ENCODE measurements at regions not wholly inside any gene's neighbourhood (a gene's known extent, or its start where the extent isn't known, plus 50 kb on each side); places are given as distances from the start of the nearest gene placed in this dataset.

DNA sequence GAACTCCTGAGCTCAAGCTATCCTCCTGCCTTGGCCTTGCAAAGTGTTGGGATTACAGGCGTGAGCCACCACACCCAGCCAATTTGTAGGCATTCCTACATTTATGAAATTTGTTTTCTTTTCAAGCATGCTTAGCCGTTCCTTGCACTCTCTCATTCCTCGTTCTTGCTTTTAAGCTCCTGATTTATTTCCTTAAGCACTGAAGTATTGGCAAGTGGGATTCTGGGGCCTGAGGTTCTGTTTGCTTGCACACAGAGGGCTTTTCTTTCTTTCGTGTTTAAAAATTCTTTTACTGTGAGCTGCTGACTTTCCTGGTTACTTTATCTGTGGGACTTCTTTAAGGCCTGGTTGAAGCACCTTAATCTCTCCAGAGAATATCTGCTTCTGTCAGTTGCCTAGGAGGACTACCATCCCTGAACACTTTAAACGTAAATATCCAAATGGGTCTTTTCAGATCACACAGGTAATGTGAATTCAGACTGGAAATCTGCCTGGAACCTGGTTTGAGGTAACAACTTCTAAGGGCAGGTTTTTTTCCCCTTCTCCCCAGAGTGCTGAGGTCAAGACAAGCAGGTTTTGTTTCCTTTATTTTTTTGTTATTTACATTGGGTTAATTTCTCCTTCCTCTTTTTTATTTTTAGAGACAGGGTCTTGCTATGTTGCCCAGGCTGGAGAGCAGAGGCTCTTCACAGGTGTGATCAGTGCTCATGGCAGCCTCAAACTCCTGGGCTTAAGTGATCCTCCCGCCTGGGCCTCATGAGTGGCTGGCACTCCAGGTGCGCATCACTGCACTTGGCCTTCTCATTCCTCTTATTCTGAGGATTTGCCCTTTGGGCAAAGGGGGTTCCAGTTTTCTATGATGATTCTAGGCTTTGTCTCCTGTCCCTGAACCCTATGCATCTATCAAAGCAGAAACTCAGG, 102.9 kb downstream of the PFKFB3 start:
- no peak for DNase-seq (ENCODE audit: low read depth)

DNA sequence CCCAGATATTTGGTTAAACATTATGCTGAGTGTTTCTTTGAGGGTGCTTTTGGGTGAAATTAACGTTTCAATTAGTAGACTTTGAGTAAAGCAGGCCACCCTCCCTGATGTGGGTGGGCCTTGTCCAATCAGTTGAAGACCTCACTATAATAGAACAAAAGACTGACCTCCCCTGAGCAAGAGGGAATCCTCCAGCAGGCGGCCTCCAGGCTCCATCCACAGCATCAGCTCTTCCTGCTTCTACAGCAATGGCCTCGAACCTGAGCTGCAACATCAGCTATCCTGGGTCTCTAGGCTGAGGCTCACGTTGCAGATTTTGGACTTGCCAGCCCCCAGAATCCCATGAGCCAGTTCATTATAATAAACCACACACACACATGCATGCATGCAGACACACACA, 104.2 kb downstream of the PFKFB3 start:
- no peak for DNase-seq (ENCODE audit: low read depth)

DNA sequence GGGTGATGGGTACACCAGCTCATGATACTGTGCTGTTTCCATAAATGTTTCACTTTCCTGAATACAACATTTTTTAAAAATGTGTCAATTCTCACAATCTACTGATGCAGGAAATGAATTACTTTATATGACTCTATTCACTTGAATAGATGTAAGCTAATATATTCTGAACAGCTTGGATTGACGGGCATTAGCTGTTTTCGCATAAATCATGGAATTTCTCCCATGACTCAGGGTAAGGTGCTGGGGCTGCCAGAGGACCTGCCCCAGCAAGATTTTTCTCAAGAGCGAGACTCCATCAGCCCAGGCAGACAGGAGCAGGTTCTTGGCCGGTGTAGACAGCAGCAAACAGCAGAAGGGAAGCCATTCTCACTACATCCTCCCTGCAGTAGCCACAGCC, 107.1 kb downstream of the PFKFB3 start:
- no peak for DNase-seq (ENCODE audit: low read depth)

DNA sequence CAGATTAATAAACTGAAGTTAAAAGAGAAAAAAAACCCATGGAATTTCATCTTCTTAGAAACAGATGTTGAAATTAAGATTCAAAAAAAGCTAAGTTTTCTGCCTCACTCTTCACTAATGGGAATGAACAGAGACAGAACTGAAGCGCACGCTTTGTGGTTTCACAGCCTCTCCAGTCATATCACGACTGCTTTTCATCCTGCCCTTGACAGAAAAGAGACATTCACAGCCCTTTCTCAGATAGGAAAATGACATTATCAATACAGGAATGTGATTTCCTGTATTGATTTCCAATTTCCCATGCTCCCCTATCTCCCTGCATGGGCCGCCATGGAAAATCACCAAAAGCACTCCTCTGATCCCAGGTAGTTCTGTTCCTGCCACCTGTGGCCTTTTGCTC, 108.2 kb downstream of the PFKFB3 start:
- no peak for DNase-seq (ENCODE audit: low read depth)

DNA sequence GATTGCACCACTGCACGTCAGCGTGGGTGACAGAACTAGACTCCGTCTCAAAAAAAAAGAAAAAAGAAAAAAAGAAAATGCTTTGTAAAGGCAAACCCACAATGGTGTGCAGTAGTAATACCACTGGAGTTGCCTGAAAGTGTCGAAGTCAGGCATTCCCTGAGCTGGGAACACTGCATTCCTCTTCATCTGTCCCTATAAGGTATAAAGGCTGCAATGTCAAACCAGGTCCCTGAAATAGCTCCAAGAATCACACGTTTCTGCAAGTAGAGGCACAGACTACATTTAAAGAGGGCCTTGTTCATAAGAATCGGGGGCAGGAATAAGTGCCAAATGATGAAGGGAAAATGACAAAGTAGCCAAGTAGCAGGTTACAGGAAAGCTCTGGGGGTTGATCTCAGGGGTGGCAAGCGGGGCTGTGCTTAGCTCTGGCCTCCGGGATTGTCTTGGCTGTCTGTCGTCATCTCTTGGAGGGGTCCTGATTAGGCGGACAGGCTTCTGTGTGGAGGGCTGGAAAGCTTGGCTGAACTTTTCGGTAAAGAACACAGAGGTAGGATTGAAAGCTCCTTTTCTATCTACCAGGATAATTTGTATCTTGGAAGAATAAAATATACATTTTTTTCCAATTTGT, 109.1 kb downstream of the PFKFB3 start:
- no peak for DNase-seq (ENCODE audit: low read depth)

DNA sequence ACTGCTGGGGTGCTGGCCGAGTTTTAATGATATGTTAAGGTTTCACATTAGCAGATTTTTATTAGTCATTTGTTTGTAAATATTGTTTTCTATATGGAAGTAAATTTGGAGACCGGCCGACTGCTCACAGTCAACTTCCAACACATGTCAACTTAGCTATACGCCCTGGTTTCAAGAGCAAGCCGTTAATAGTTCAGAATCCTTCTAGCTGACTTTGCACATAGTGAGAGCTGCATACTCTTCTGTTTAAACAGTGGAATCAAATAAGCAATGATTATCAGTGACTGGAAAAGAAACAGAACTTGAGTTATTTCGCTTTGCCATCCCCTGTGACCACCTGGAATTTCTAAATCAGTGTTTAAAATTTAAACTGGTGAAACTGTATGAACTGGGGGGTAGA, 109.9 kb downstream of the PFKFB3 start:
- DNase-seq (ENCODE audit: low read depth) = no peak

DNA sequence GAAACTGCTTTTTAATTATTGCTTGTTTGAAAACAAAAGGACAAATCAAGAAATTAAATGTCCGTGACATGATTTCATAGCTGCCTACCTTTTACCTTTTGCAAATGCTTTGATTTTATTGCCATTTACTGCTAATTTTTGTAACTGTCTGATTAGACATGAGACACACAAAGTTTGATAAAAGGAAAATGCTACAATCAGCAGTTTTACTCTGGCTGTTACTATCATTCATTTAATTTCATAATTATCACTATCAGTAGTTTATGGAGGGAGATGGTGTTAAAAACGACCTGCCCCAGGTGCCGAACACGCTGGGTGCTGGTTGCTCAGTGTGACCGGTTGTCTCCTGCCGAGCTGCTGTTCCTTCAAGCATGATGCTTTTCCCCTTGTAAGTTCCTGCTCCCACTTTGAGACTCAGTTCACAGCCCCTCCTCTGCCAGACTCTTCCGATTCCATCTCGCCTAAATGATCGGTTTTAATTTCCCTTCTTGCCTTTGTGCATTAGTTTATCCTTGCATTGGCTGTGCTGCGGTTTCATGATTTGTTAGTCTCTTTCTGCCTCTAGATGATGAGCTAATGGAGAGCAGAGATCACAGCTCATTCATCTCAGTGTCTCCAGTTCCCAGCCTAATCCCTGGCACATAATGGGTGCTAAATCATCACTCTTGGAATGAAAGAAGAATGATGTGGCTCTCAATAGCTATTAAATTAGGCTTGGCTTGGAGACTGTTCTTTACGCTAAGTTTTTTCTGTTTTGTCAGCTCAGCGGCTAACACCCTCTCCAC, 110.6 kb downstream of the PFKFB3 start:
- no peak for DNase-seq (ENCODE audit: low read depth)

DNA sequence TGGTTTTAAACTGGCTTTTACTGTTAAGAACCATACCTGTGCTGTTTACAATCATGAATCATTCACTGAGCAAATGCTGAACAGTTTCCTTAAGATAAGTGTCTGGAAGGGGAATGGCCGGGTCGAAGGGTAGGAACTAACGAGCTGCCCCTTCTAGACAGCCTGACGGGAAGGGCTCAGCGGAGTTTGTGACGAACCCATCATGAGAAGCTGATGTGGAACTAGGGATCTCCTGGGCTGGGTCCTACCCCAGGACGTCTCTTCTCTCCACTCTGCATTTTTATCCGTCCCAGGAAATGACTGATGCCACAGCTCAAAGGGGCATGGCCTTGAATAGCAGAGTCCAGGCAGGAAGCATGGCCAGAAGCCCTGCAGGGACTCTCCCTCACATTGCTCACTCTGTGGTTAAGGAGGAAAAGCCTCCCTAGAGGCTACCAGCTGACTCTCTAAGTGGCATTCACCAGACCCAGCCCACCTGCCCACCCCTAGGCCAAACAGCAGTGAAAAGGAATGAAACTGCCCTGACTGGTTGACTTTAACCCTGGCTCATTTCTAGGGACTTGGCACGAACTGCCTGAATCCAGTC, 112.0 kb downstream of the PFKFB3 start:
- DNase-seq (ENCODE audit: low read depth) = no peak

DNA sequence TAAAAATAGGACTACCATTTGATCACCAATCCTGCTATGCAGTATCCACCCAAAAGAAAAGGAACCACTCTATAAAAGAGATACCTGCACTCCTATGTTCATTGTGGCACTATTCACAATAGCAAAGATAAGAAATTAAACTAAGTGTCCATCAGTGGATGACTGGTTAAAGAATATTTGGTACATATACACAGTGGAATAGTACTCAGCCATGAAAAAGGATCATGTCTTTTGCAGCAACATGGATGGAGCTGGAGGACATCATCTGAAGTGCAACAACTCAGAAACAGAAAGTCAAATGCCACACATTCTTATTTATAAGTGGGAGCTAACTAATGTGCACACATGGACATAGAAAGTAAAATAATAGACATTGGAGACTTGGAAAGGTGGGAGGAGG, 116.4 kb downstream of the PFKFB3 start:
- DNase-seq (ENCODE audit: low read depth) = no peak

DNA sequence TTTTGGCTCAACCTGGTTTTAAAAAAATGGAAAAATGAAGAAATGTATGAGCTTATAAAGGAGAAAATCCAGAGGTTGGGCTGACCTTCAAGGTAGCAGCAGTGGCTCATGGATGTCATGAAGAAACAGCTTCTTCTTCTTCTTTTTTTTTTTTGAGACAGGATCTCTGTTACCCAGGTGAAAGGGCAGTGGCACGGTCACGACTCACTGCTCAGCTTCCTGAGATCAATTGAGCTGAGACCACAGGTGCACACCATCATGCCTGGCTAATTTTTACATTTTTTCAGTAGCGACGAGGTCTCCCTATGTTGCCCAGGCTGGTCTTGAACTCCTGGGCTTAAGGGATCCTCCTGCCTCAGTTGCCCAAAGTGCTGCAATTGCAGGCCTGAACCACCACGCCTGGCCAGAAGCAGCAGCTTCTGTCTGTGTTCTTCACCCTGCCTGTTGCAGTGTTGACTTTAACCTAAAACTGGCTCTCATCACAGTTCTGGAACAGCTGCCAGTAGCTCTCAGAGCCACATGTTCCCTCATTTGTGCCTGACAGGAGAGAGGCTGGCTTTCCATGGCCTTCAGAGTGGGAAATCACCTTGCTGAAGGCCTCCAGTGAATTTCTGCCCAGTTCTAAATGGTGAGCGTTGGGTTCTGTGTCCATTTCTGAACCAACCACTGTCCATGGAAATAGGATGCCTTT, 117.7 kb downstream of the PFKFB3 start:
- DNase-seq (ENCODE audit: low read depth) = no peak

DNA sequence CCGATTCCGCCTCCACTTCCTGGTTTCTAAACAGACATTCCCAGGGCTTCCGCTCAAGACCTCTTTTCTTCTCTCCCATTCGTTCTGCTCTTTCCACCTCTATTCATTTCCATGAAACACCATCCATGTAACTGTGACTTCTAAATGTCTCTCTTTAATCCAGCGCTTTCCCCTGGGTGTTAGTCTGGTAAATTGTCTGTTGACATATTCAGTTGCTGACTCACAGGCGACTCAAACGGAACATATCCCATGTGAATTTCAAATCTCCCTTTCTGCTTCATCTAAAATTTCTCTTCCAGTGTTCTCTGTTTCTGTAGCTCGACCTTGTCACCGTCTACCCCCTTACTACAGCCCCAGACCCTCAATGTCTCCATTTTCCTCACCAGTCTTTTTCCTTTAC, 119.1 kb downstream of the PFKFB3 start:
- DNase-seq (ENCODE audit: low read depth) = peak; percentile 26

DNA sequence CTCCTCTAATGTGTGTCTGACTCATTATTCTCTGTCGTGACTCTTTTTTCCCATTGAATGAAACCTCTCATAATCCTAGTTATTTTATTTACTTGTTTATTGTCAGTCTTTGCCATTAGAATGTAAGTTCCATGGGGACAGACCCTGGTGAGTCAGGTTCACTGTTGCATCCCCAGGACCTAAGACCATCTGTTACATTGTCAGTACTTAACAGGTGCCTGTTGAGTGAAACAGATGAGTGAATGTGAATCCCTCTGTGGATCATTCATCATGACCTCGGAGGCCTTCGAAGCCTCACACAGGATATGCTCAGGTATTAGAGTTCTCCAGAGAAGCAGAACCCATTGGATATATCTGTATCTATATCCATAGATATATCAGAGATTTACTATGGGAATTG, 120.1 kb downstream of the PFKFB3 start:
- DNase-seq (ENCODE audit: low read depth) = no peak

DNA sequence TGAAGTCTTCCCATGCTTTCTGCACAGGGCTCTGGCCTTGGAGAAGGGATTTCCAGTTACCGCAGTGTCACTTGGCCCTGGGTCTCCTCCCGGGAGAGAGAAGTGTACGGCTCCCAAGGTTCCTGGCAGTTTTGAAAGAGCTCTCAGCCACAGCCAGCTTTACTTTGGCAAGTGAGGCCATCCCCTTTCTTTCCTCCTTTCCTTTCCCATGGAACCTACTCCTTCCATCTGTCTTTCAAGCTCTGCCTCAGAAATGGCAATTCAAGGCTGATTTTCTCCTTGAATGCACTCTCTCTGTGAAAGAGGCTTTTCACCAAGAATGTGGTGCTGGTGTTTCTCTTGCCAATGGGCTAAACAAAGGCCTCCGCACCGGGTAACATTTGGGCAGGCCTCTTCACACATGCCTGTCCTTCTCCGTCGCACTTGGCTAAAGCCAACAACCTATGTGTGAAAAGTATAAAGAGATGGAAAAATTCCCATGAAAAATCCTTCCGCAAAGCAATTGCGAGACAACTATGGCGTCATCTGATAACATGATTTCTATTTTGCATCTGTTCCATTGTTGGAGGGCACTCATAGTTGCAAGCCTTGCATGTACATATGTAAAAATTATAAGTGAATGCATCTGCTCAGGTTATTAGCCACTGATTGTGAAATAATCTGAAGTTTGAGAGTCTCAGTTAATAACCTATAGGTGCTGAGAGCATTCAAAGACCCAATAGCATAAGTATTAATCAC, 125.4 kb downstream of the PFKFB3 start:
- DNase-seq (ENCODE audit: low read depth) = no peak

DNA sequence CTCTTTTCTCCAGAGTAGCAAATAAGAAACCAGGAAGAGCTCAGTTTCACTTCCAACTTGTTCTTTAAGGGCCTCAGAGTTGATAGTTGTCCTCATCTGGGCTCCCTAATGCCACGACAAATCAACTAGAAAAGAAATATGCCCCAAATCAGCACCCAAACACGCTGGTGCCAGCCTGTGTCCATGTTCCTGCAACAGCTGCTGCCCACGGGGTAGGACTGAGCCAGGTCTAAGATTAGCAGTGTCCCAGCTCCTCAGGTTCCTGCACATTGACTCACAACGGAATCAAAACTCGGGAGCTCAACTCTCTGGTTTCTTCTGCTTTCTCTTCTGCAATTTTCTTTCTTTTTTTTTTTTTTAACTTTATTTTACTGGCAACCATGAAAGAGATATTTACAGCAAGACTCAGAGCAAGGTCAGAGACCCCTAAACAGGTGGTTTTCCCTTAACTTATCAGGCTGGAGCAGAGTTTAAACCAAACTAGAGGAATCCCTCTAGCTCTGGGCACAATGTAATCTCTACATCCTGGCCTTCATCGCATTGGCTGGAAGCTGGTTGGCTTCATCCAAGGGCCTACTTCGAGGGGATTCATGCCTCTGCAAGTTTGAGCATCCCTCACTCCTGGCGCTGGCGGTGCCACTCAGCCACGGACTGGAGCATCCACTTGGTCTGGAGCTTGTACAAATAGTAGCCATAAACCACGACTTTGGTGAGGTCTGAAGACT, 126.1 kb downstream of the PFKFB3 start:
- DNase-seq (ENCODE audit: low read depth) = no peak

DNA sequence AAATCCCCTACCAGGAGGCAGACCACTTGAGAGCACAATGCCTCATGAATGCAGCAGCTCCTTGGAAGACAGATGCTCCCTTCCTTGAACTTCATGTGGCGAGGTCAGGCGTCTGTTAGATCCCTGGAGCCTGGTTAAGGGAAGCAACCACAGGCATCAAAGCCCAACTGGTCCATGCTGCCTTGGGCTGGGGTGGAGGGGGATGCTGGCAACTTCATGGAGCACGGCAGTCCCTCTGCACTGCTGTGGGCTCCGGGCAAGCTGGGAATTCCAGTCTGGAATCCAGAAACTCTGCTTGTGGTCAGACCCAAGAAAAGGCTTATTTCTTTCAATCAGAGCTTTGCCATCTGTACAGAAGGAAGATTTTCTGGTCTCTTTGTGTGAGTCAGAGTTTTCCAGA, 130.4 kb downstream of the PFKFB3 start:
- no peak for DNase-seq (ENCODE audit: low read depth)

DNA sequence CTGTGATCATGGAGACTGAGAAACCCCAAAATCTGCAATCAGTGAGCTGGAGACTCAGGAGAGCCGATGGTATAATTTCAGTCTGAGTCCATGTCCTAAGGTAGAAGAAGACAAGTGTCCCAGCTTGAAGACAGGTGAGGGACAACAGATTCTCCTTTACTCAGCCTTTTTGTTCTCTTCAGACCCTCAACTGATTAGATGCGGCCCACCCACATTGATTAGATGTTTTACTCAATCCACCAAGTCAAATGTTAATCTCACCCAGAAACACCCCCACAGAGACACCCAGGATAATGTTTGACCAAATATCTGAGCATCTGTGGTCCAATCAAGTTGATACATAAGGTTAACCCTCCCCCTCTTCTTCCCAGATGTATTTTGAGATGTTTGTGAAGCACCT, 131.2 kb downstream of the PFKFB3 start:
- DNase-seq (ENCODE audit: low read depth) = no peak

DNA sequence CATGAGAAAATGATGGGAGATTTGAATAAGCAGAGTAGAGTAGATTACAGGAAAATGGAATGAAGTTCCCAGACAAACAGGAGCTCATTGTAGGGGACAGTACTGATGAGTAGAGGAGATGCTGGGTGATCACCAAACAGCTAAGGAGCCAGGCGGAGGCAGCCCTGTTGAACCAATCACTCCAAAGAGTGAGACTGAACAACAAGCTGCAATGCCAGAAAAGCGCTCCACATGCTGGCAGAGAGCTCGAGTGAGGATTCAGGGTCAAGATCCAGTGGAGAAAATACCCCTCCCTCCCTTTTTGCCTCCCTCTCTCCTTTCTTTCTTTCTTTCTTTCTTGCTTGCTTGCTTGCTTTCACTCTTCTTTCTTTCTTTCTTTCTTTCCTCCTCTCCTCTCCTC, 133.3 kb downstream of the PFKFB3 start:
- no peak for DNase-seq (ENCODE audit: low read depth)

DNA sequence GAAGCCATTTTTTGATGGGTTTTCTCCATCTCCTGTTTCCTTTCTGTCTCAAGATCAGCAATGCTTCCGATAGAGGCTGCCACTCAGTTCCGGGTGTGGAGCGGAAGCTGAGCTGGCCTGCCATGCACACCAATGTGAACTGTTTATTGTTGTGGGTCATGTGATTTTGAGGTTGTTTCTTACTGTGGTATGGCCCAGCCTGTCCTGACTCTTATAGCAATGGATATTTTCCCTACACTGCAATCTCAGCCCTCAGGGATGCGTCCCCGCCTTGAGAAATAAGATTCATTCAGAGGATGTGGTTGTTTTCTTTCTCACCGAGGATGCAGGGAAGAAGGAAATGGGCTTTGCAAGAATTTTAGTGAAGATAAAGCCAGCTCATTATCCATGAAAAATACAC, 134.7 kb downstream of the PFKFB3 start:
- no peak for DNase-seq (ENCODE audit: low read depth)

DNA sequence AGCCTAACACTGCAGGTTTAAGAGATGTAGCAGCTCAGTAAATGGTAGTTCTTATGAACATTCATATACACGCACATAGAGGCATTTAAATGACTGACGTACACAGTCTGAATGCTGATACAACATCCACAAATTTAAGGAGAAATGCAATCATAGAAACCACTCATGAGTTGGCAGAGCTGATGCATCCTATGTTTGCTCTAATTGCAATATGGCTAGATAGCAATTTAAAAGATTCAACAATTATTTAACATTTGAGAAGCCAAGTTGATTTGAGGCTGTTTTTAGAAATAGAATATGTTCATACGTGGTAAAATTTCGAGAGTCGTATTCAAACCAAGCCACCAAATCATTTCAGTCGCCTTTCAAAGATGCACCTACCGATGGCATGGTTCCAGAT, 135.6 kb downstream of the PFKFB3 start:
- no peak for DNase-seq (ENCODE audit: low read depth)

DNA sequence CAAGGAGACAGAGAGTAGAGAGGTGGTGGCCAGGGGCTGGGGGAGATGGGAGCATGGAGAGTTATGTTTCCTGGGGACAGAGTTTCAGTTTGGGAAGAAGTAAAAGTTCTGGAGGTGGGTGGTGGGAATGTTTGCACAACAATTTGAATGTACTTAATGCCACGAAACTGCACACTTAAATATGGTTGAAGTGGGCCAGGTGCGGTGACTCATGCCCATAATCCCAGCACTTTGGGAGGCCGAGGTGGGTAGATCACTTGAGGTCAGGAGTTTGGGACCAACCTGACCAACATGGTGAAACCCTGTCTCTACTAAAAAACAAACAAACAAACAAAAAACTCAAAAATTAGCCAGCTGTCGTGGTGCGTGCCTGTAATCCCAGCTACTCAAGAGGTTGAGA, 137.2 kb downstream of the PFKFB3 start:
- no peak for DNase-seq (ENCODE audit: low read depth)
